OCI-LY7 (cell line): ENCODE measurements at regions not wholly inside any gene's neighbourhood (a gene's known extent, or its start where the extent isn't known, plus 50 kb on each side); places are given as distances from the start of the nearest gene placed in this dataset.

ENCODE experiments used
- EZH2phosphoT487 ChIP-seq: fragments of 200-600 bp; sonication (generic); IDR thresholded peaks from 2 replicates; pipeline ENCODE4 v1.6.1; 2018; ENCODE audit warnings: low read depth, borderline replicate concordance, mild to moderate bottlenecking, mixed run types, antibody characterized with exemption, low read length, moderate library complexity, mixed read lengths
- TF ChIP-seq, protein P1 (sequence below): fragments of 200-600 bp; sonication (generic); conservative IDR thresholded peaks from 2 replicates; pipeline ENCODE4 v1.5.1; 2014; ENCODE audit warnings: mild to moderate bottlenecking, antibody characterized with exemption, low read length, moderate library complexity, mixed read lengths

DNA sequence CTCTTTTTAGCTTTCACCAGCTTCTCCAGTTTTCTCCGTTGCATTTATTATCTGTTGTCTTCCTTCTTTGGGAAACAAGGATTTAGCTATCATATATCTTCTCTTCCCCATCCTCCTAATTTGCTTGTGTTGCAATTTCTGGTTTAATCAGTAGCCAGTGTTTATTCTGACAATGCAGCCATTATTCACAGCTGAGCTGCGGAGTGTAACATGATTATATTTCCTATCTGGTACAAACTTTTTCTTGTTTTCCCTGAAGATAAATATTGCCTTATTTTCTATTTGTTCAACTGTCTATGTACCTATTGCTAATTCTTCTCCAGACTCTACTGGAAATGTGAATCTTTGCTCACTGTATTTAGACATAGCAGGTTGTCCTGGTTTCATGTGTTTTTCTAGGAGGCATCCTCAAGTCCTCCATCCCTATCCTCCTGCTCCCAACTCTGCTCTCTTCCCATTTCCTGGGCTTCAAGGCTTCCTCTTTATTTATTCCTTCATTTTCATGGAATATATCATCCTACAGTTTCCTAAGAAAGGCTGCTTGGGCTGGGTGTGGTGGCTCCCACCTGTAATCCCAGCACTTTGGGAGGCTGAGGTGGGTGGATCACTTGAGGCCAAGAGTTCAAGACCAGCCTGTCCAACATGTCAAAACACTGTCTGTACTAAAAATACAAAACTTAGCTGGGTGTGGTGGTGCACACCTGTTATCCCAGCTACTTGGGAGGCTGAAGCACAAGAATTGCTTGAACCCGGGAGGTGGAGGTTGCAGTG is 72.4 kb upstream of the KDM7A start:
- TF ChIP-seq, protein P1, sequence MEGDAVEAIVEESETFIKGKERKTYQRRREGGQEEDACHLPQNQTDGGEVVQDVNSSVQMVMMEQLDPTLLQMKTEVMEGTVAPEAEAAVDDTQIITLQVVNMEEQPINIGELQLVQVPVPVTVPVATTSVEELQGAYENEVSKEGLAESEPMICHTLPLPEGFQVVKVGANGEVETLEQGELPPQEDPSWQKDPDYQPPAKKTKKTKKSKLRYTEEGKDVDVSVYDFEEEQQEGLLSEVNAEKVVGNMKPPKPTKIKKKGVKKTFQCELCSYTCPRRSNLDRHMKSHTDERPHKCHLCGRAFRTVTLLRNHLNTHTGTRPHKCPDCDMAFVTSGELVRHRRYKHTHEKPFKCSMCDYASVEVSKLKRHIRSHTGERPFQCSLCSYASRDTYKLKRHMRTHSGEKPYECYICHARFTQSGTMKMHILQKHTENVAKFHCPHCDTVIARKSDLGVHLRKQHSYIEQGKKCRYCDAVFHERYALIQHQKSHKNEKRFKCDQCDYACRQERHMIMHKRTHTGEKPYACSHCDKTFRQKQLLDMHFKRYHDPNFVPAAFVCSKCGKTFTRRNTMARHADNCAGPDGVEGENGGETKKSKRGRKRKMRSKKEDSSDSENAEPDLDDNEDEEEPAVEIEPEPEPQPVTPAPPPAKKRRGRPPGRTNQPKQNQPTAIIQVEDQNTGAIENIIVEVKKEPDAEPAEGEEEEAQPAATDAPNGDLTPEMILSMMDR, result no peak
- TF ChIP-seq EZH2phosphoT487, result no peak
